Retinal pigment epithelial cell (primary cell): ENCODE measurements at regions not wholly inside any gene's neighbourhood (a gene's known extent, or its start where the extent isn't known, plus 50 kb on each side); places are given as distances from the start of the nearest gene placed in this dataset.
"Not testable (repeated sequence)": the region's sequence is repeated elsewhere in the genome, so short reads cannot be mapped to it uniquely, and the experiment has no call there.

Source experiments
- DNase-seq: peaks from one replicate; pipeline ENCODE4 v3.0.0-alpha.2; 2010; ENCODE audit warnings: low read depth
- H3K4me3 ChIP-seq: 2 replicates; pipeline ENCODE4 v1.5.1; 2011; ENCODE audit warnings: mild to moderate bottlenecking, low read length, control low read depth, moderate library complexity
- TF ChIP-seq, protein P1 (sequence below): conservative IDR thresholded peaks from 2 replicates; pipeline ENCODE4 v1.5.1; 2011; ENCODE audit warnings: low read depth, low read length, control low read depth, inconsistent platforms

DNA sequence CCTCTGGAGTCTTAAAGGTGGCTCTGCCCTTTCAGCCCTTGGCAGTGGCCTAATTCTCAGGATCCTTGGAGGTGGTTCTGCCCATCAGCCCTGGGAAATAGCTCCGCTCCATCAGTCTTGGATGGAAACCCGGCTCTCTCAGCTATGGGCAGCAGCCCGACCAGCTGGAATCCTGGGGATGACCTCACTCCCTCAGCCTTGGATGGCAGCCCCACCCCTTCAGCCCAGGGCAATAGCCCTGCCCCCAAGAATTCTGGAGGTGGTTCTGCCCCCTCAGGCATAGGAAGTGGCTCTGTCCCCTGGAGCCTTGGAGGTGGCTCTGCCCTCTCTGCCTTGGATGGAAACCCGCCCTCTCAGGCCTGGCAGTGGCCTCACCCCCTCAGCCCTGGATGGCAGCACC lies 127.7 kb downstream of the RBMX2 start:
- no peak overlapping the region for H3K4me3 ChIP-seq
- TF ChIP-seq, protein P1, sequence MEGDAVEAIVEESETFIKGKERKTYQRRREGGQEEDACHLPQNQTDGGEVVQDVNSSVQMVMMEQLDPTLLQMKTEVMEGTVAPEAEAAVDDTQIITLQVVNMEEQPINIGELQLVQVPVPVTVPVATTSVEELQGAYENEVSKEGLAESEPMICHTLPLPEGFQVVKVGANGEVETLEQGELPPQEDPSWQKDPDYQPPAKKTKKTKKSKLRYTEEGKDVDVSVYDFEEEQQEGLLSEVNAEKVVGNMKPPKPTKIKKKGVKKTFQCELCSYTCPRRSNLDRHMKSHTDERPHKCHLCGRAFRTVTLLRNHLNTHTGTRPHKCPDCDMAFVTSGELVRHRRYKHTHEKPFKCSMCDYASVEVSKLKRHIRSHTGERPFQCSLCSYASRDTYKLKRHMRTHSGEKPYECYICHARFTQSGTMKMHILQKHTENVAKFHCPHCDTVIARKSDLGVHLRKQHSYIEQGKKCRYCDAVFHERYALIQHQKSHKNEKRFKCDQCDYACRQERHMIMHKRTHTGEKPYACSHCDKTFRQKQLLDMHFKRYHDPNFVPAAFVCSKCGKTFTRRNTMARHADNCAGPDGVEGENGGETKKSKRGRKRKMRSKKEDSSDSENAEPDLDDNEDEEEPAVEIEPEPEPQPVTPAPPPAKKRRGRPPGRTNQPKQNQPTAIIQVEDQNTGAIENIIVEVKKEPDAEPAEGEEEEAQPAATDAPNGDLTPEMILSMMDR = no peak
- DNase-seq = no peak

DNA sequence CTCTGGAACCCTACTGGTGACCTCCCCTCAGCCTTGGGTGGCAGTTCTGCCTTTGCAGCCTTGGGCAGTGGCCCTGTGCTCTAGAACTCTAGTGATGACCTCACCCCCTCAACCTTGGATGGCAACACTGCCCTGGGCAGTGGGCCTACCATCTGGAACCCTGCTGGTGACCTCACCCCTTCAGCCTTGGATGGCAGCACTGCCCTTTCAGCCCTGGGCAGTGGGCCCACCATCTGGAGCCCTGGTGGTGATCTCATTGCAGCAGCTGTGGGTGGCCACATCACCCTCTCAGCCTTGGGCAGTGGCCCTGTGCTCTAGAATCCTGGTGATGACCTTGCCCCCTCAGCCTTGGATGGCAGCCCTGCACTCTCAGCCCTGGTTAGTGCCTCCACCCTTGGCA lies 129.3 kb downstream of the RBMX2 start:
- no peak overlapping the region for H3K4me3 ChIP-seq
- TF ChIP-seq, protein P1 = no peak
- DNase-seq = no peak

DNA sequence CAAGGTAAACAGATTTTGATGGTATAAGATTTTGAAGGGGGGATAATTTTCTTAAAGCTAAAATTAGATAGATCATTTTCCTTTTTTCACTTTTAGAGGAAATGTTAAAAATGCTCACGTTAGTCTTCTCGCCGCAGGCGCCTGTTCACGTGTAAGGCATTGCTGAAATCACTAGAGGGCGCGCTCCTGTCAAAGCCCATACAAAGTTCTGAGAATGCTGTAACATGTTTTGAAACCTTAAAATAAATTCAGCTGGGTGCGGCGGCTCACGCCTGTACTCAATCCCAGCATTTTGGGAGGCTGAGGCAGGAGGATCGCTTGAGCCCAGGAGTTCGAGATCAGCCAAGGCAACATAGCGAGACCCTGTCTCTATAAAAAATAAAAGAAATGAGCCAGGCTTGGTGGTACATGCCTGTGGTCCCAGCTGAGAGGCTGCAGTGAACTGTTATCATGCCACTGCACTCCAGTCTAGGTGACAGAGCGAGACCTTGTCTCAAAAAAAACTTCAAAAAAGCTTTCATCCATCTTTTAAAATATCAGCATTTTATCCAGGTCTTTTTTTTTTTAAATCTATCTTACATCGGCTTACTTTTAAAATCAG lies 138.0 kb downstream of the RBMX2 start:
- H3K4me3 ChIP-seq = no peak overlapping the region
- peak; percentile 2 for DNase-seq
- TF ChIP-seq, protein P1 = peak; percentile 72

DNA sequence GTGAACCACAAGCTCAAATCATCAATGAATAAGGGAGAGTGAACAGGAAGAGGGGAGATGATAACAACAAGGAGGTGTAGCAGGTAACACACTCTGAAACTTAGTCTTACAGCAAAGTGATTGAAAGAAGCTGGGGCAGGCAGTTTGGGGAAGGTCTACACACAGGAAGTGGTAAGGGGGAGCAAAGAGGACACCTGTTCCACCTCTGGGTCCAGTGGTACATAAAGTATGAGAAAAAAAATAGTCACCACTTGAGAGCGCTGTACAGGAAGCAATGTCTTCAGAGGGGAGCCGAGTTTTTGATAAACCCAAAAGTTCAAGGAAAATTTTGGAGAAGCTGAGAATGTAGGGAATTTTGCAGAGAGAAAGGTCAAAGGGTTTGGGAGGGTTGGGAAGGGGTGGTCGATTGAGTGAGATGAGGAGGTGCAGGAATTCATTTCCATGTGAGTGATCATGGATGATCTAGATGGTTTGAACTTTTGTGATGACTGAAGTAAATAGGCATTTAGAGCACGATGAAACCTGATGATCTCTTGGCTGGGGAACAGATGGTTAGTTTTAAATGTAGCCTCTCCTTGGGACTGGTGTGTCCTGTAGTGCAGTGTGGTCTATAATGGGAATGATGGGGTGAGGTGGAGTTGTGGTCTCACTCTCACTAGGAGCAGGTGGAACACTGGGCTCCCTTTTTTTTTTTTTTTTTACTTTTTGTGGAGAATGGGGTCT lies 142.0 kb downstream of the RBMX2 start:
- TF ChIP-seq, protein P1 = no peak

DNA sequence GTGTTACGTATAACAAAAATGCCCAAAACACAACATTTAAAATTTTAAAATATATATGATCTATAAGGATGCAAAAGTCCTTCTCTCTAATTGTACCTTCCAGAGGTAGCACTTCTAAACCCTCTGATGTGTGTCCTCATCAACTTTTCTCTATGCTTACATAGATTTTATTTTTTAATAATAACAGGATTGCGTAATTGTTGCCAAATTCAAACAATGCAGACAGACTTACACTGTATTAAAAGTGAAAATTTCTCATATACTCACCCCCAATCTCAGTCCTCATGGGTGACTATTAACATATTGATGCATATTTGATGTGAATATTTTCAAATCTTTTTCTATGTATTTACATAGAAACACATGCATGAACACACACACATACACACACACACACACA lies 144.0 kb downstream of the RBMX2 start:
- DNase-seq = no peak
- H3K4me3 ChIP-seq = no peak overlapping the region
- TF ChIP-seq, protein P1 = no peak

More for the DNA sequence above, 142.0 kb downstream of the RBMX2 start:
- no peak for DNase-seq
- H3K4me3 ChIP-seq = no peak overlapping the region

DNA sequence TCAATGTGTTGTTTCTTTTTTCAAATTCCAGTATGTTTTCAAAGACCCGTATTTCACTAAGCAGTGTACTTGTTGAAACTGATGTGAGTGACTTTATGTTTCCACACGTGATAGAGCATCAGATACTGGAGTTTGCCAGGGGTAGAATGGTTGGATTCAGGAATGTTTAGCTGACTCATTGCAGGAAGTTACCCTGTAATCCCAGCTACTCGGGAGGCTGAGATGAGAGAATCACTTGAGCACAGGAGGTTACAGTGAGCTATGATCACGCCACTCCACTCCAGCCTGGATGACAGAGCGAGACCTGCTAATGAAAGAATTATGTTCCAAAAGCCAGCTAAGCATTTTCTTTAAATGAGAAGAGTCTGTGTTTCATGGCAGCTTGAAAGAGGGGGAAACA lies 147.6 kb downstream of the RBMX2 start:
- not testable (repeated sequence) for H3K4me3 ChIP-seq, DNase-seq

DNA sequence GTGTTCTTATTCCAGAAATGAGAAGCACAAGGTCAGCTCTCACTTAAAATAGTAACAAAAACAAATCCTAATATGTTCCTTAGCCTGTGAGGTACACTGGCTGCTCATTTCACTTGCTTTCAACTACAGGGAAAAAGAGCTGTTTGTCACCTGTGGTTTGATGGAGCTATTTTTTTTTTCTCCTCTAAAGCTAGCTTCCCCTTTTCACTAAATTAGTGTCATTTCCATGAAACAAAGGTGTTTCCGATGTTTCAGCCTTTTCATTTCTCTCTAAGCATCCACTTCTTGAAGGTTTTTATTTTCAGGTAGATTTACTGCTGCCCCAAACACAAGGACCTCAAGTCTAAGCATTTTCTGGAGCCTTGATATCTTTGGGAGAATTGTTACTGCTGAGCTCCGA lies 148.6 kb downstream of the RBMX2 start:
- TF ChIP-seq, protein P1 = no peak
- DNase-seq = no peak
- no peak overlapping the region for H3K4me3 ChIP-seq
